ENCODE measurements at regions not wholly inside any gene's neighbourhood (a gene's known extent, or its start where the extent isn't known, plus 50 kb on each side); places are given as distances from the start of the nearest gene placed in this dataset.

DNA sequence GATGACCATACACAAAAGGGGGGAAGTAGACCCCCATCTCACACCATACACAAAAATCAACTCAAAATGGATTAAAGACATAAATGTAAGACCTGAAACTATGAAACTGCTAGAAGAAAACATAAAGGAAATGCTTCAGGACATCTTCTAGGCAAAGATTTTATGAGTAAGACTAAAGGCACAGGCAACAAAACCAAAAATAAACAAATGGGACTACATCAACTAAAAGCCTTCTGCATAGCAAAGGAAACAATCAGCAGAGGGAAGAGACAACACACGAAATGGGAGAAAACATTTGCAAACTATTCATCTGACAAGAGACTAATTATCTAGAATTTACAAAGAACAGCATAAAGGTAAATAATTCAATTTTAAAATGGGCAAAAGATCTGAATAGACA, 152.1 kb downstream of the AXIN2 start:
- TF ChIP-seq EZH2 (optimal IDR thresholded peaks at IDR 0.05; ENCODE audit: low read depth, low read length) = no peak
- no peak for TF ChIP-seq CTCF (IDR thresholded peaks at IDR 0.05; ENCODE audit: low read length)
- no peak for TF ChIP-seq EZH2phosphoT487 (IDR thresholded peaks at IDR 0.05; ENCODE audit: low read length)
